Endothelial cell (in vitro differentiated cells): ENCODE measurements at regions not wholly inside any gene's neighbourhood (a gene's known extent, or its start where the extent isn't known, plus 50 kb on each side); places are given as distances from the start of the nearest gene placed in this dataset.
"Not testable (repeated sequence)": the region's sequence is repeated elsewhere in the genome, so short reads cannot be mapped to it uniquely, and the experiment has no call there.

Experiments used
- DNase-seq: peaks from one replicate; pipeline ENCODE4 v3.0.0; 2021; ENCODE audit warnings: low spot score
- H3K27ac Mint-ChIP-seq: one replicate; pipeline ENCODE4 v1.8.0; 2021; ENCODE audit warnings: mixed read lengths, inconsistent platforms; ENCODE audit not compliant: unreplicated experiment
- H3K27me3 Mint-ChIP-seq: one replicate; pipeline ENCODE4 v1.8.0; 2021; ENCODE audit warnings: mild to moderate bottlenecking, moderate library complexity, mixed read lengths, inconsistent platforms; ENCODE audit not compliant: unreplicated experiment
- H3K36me3 Mint-ChIP-seq: one replicate; pipeline ENCODE4 v1.8.0; 2021; ENCODE audit warnings: mild to moderate bottlenecking, low read depth, mixed read lengths, inconsistent platforms; ENCODE audit not compliant: unreplicated experiment
- H3K4me1 Mint-ChIP-seq: one replicate; pipeline ENCODE4 v1.8.0; 2021; ENCODE audit warnings: mild to moderate bottlenecking, mixed read lengths, inconsistent platforms; ENCODE audit not compliant: unreplicated experiment
- H3K4me3 Mint-ChIP-seq: one replicate; pipeline ENCODE4 v1.8.0; 2021; ENCODE audit warnings: mild to moderate bottlenecking, mixed read lengths, inconsistent platforms; ENCODE audit not compliant: unreplicated experiment
- H3K9me3 Mint-ChIP-seq: one replicate; pipeline ENCODE4 v1.8.0; 2021; ENCODE audit warnings: mixed read lengths, inconsistent platforms; ENCODE audit not compliant: unreplicated experiment
- CTCF ChIP-seq: fragments of 200-600 bp; sonication (generic); IDR thresholded peaks from one replicate; pipeline ENCODE4 v1.5.0; 2021; ENCODE audit warnings: antibody characterized with exemption; ENCODE audit not compliant: unreplicated experiment

GRCh38 chr5:29213475-29213874 lies 1980.0 kb upstream of the CDH6 start:
- no peak for DNase-seq
- Mint-ChIP-seq H3K36me3 (no peaks in the 10 kb centered on the region), H3K4me1 (no peaks in the 10 kb centered on the region), H3K9me3 (no peaks in the 10 kb centered on the region), H3K27me3 (no peaks in the 10 kb centered on the region), H3K27ac (no peak overlapping the region), H3K4me3 (no peak overlapping the region)
- no peak for TF ChIP-seq CTCF

GRCh38 chr5:29208024-29208423 lies 1985.5 kb upstream of the CDH6 start:
- no peak for TF ChIP-seq CTCF
- Mint-ChIP-seq H3K27ac (no peak overlapping the region), H3K27me3 (no peaks in the 10 kb centered on the region), H3K9me3 (no peaks in the 10 kb centered on the region), H3K4me3 (no peak overlapping the region), H3K4me1 (no peaks in the 10 kb centered on the region), H3K36me3 (no peaks in the 10 kb centered on the region)
- DNase-seq: no peak

GRCh38 chr5:29203049-29203448 lies 1990.4 kb upstream of the CDH6 start:
- Mint-ChIP-seq H3K27me3 (no peaks in the 10 kb centered on the region), H3K27ac (no peak overlapping the region), H3K4me3 (no peak overlapping the region), H3K9me3 (no peaks in the 10 kb centered on the region), H3K4me1 (no peaks in the 10 kb centered on the region), H3K36me3 (no peaks in the 10 kb centered on the region)
- TF ChIP-seq CTCF: no peak
- DNase-seq: no peak

GRCh38 chr5:29197631-29198454 lies 1995.6 kb upstream of the CDH6 start:
- H3K27ac Mint-ChIP-seq: no peak overlapping the region
- H3K4me3 Mint-ChIP-seq: no peak overlapping the region
- no peak for DNase-seq
- H3K36me3 Mint-ChIP-seq: no peaks in the 10 kb centered on the region
- TF ChIP-seq CTCF: no peak
- H3K27me3 Mint-ChIP-seq: no peaks in the 10 kb centered on the region
- no peaks in the 10 kb centered on the region for H3K9me3 Mint-ChIP-seq
- no peaks in the 10 kb centered on the region for H3K4me1 Mint-ChIP-seq

GRCh38 chr5:29193972-29194371 lies 1999.5 kb upstream of the CDH6 start:
- no peaks in the 10 kb centered on the region for H3K36me3 Mint-ChIP-seq
- no peak overlapping the region for H3K27ac Mint-ChIP-seq
- no peaks in the 10 kb centered on the region for H3K4me1 Mint-ChIP-seq
- no peaks in the 10 kb centered on the region for H3K27me3 Mint-ChIP-seq
- no peak for DNase-seq
- H3K9me3 Mint-ChIP-seq: no peaks in the 10 kb centered on the region
- TF ChIP-seq CTCF: no peak
- H3K4me3 Mint-ChIP-seq: no peak overlapping the region

GRCh38 chr5:29191269-29192048 lies 2002.0 kb upstream of the CDH6 start:
- DNase-seq, H3K4me3 Mint-ChIP-seq, H3K9me3 Mint-ChIP-seq, H3K36me3 Mint-ChIP-seq, H3K4me1 Mint-ChIP-seq, H3K27ac Mint-ChIP-seq, H3K27me3 Mint-ChIP-seq: not testable (repeated sequence)

GRCh38 chr5:29190398-29190797 lies 2003.1 kb upstream of the CDH6 start:
- not testable (repeated sequence) for H3K4me3 Mint-ChIP-seq, H3K9me3 Mint-ChIP-seq, H3K4me1 Mint-ChIP-seq, DNase-seq, H3K27me3 Mint-ChIP-seq, H3K36me3 Mint-ChIP-seq, H3K27ac Mint-ChIP-seq
